Left cardiac atrium (tissue), 4 donors: ENCODE measurements at regions not wholly inside any gene's neighbourhood (a gene's known extent, or its start where the extent isn't known, plus 50 kb on each side); places are given as distances from the start of the nearest gene placed in this dataset.

ENCODE experiments used
- ATAC-seq, 2 donors: fragments of 200-7000 bp; cut with Tn5 transposase; one replicate each; pipeline ENCODE4 v1.9.1; 2020; ENCODE audit warnings: mild to moderate bottlenecking in 2 of 2, moderate library complexity in 2 of 2
- DNase-seq: peaks from one replicate; pipeline ENCODE4 v3.0.0-alpha.2; 2020
- intact Hi-C, 2 donors: fragments of 100-400 bp; cut with DNase I; formaldehyde crosslinking; loops; one replicate each; pipeline versions ENCODE4 v1.14.1 to v1.15.1; 2022 to 2023
- donor health status: DM: no; HTN: yes; CAD: no.
- donor health status: DM: no; HTN: yes; CAD: no; lungs with severe emphysema.
- donor health status: DM: yes; HTN: yes; CAD: no.
- donor health status: Dilated cardiomyopathy.

GRCh38 chr16:26733710-26734109 is 333.0 kb upstream of the C16orf82 start:
- ATAC-seq, result no peak
- intact Hi-C loops, result no loop called here
- no peak for DNase-seq

- DNase-seq (no peak), ATAC-seq (no peak)
- intact Hi-C loops, result no loop called here
Measured at GRCh38 chr16:26735521-26735920, 331.2 kb upstream of the C16orf82 start.

- ATAC-seq (no peak), DNase-seq (no peak)
- intact Hi-C loops, result no loop called here
Measured at GRCh38 chr16:26736084-26736483, 330.6 kb upstream of the C16orf82 start.

DNA sequence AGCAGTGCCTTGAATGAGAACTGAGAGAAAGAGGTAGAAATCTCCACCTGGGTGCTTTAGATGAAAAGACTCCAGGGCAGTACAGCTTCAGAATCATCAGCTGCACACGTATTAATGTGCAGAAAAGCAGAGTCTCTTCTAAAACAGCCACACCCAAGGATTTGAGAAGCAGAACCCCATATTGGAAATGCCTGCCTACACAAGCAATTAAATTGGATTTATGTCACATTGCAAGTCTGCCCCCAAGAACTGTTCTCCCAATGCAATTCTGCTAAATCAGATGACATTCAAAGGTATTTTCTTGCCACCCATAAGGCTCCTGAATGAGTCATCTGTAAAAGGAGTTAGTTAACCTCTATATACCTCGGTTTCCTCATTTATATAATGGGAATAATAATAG is 326.0 kb upstream of the C16orf82 start:
- intact Hi-C loops, result no loop called here
- DNase-seq (no peak), ATAC-seq (no peak)

GRCh38 chr16:26742040-26742439 is 324.7 kb upstream of the C16orf82 start:
- DNase-seq, result no peak
- intact Hi-C loops, result no loop called here
- ATAC-seq, result no peak

DNA sequence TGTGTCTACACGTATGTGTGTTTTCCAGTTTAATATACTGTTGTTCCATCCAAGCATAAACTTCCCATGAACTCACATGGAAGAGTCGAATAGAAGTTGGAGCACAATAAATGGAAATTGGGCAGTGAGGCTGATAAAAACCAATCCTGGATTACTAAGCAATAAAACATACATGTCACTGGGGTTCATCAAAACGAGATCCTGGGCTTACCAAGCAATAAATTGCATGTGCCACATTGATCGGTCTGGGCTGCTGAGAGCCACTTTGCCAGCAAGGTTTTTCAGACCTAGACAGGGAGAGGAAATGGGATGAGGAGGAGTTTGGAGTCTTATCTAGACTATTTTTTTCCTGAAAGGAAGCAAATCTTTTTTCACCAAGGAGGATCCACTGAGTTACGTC is 322.3 kb upstream of the C16orf82 start:
- no peak for ATAC-seq
- no peak for DNase-seq
- intact Hi-C loops, result no loop called here

DNA sequence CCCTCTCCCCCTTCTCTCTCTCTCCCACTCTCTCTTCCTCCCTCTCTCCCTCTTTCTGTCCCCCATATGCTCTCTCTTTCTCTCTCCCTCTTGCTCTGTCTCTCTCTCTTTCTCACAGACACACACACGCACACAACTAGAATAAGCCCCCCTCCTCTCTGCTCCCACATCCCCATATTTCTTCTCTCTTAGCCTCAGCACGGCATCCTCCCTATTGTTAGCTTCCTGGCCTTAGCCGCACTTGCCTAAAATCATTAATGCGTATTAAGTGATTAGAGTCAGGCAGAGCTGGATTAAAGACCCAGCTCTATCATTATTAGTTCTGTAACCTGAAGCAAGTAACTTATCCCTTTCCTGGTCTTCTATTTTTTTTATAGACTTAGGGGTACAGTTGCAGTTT is 319.0 kb upstream of the C16orf82 start:
- no peak for DNase-seq
- ATAC-seq, result no peak
- intact Hi-C loops, result no loop called here

DNA sequence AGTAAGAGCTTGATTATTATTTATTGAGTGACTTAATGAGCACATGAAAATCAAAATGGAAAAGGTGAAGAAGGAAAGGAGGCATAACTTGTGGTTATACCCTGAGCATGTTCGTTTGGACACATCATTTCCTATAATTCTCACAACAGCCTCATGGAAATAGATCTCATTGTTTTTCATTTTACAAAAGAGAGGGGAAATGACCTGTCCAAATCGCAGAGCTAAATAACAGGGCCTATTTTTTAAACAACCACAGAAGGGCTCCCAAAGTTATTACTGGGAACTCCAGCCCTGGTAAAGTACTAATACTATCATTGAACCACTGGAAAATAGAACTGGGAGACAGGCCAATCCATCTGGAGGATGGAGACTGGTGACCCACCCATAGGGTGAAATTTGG is 317.7 kb upstream of the C16orf82 start:
- DNase-seq (no peak), ATAC-seq (no peak)
- intact Hi-C loops, result no loop called here

DNA sequence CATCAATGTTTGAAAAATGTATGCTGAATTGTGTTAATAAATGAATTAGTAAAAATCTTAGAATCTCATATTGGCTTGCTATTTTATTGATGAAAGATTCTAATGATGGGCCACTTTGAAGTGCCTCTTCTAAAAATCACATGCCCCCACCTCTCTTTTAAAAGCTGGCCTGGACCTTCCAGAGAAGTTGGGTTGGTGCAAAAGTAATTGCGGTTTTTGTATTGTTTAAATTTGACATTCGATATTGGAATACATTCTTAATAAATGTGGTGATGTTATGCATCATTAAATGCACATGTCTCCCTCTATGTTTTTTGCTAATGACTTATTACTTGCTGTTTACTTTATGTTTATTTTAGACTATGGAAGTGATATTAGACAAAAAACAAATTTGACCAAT is 314.6 kb upstream of the C16orf82 start:
- intact Hi-C loops, result no loop called here
- ATAC-seq (no peak), DNase-seq (no peak)

- no peak for ATAC-seq
- intact Hi-C loops, result no loop called here
- no peak for DNase-seq
Measured at GRCh38 chr16:26756633-26757032, 310.1 kb upstream of the C16orf82 start.

- intact Hi-C loops, result no loop called here
- ATAC-seq (no peak), DNase-seq (no peak)
Measured at GRCh38 chr16:26762594-26762993, 304.1 kb upstream of the C16orf82 start.

- DNase-seq, result no peak
- ATAC-seq, result no peak
Measured at GRCh38 chr16:26765087-26765486, 301.6 kb upstream of the C16orf82 start.

GRCh38 chr16:26768385-26769010 is 298.2 kb upstream of the C16orf82 start:
- DNase-seq (no peak), ATAC-seq (no peak)
- intact Hi-C loops, result no loop called here

More at GRCh38 chr16:26765087-26765486, 301.6 kb upstream of the C16orf82 start:
- intact Hi-C loops, result no loop called here

GRCh38 chr16:26770547-26770946 is 296.2 kb upstream of the C16orf82 start:
- intact Hi-C loops, result no loop called here
- ATAC-seq, result no peak
- no peak for DNase-seq

DNA sequence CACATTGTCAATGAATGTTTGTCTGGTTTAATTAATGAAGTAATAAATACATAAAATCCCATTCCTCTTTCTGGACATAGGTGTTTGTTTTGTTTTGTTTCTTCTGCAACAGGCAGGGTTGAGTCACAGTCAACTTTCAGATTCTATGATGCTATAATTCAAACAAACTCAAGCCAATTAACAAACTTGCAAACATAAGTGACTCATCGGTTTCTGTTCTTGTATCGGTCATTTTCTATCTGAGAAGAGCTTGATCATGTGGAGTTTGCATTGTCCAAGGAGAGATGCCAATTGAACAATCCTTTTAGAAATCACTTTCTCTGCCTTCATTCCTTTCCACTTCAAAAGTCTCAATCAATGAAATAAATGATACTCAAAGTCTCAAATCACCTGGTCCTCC is 294.2 kb upstream of the C16orf82 start:
- DNase-seq, result no peak
- intact Hi-C loops, result no loop called here
- no peak for ATAC-seq

GRCh38 chr16:26777821-26778220 is 288.9 kb upstream of the C16orf82 start:
- DNase-seq (no peak), ATAC-seq (no peak)
- intact Hi-C loops, result no loop called here

DNA sequence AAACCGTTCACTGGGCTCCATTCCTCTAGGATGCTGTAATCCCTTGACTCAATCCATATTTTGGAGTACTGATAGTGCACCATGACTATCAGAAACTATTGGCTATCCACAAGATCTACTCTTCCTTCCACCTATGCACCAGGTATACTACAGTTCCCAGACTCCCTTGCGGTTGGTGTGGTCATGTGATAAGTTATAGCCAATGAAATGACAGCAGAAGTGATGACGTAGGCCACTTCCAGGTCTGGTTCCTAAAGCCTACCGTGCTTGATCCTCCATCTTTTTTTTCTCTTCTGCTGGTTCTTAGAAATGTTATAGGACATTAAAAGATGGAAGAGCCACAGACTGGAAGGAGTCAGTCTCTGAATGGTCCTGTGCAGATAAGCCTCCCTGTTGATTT is 278.8 kb upstream of the C16orf82 start:
- ATAC-seq, result no peak
- intact Hi-C loops, result no loop called here
- DNase-seq, result no peak

DNA sequence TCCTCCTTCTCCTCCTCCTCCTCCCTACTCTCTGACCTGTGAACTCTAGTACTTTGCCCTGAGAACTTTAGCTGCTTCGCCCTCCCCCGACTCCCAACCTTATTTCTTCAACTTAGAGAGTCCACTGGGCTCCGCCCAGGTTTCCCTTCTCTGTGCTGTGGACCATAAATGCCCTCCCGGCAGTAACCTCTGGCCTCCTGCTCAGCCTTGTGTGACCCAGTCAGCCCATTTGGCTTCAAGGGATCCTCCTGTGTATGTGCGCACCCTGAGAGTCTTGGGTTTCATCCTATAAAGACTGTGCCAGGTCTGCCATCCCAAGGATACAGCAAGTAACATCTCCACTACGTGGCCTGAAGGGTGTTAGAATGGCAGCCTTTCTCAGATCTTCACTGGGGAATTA is 275.6 kb upstream of the C16orf82 start:
- ATAC-seq (no peak), DNase-seq (no peak)
- intact Hi-C loops, result no loop called here

- ATAC-seq, result no peak
- no peak for DNase-seq
- intact Hi-C loops, result no loop called here
Measured at GRCh38 chr16:26795184-26795583, 271.5 kb upstream of the C16orf82 start.

- no peak for ATAC-seq
- DNase-seq, result no peak
- intact Hi-C loops, result no loop called here
Measured at GRCh38 chr16:26801628-26802027, 265.1 kb upstream of the C16orf82 start.

DNA sequence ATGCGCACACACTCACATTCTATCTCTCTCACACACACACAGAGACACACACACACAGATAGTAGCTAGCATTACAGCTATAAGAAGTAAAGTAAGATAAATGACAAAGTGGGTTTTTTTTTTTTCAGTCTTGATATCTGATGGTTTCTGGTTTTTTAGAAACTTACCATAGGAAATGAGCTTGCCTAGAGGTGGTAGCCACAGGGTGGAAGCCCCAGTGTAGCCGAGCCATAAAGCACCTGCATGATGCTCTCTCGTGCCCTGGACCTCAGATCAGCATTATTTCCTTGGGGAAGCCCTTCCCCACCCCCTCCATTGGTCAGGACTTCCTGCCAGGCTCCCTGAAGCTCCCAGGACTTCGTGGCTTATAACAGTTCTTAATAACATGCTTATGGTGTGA is 264.3 kb upstream of the C16orf82 start:
- intact Hi-C loops, result no loop called here
- ATAC-seq, result no peak
- DNase-seq, result no peak

DNA sequence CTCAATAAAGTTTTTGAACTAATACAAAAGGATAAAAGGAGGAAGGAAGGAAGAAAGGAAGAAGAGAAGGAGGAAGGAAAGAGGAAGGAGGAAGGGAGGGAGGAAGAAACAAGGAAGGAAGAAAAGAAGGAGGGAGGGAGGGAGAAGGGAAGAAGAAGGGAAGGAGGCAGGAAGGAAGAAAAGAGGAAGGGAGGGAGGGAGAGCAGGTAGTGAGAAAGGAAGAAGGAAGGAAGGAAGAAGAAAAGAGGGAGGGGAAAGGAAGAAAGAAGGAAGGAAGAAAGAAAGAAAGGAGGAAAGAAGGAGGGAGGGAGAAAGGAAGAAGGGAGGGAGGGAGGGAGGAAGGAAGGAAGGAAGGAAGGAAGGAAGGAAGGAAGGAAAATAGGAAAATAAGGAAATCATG is 263.8 kb upstream of the C16orf82 start:
- intact Hi-C loops, result no loop called here
- DNase-seq, result no peak
- ATAC-seq, result no peak
